RKO (cell line): ENCODE measurements at regions not wholly inside any gene's neighbourhood (a gene's known extent, or its start where the extent isn't known, plus 50 kb on each side); places are given as distances from the start of the nearest gene placed in this dataset.
A peak's percentile ranks its signal among the peaks of the same experiment; 100 is the strongest.
"Not testable (repeated sequence)": the region's sequence is repeated elsewhere in the genome, so short reads cannot be mapped to it uniquely, and the experiment has no call there.

Source experiments
- DNase-seq: peaks from one replicate; pipeline ENCODE4 v3.0.0-alpha.2; 2016; ENCODE audit warnings: low spot score

- no peak for DNase-seq
These were observed 1444.8 kb upstream of the CDH8 start for GRCh38 chr16:63481060-63481459.

- DNase-seq, result no peak
These were observed 1437.5 kb upstream of the CDH8 start for GRCh38 chr16:63473725-63474124.

GRCh38 chr16:63467513-63467912 lies 1431.3 kb upstream of the CDH8 start:
- no peak for DNase-seq

GRCh38 chr16:63462316-63462715 lies 1426.1 kb upstream of the CDH8 start:
- DNase-seq, result no peak

- DNase-seq, result peak; percentile 62
These were observed 1425.1 kb upstream of the CDH8 start for GRCh38 chr16:63461248-63461841.

- DNase-seq, result no peak
These were observed 1422.6 kb upstream of the CDH8 start for GRCh38 chr16:63458846-63459245.

GRCh38 chr16:63457869-63458268 lies 1421.6 kb upstream of the CDH8 start:
- no peak for DNase-seq

GRCh38 chr16:63453261-63453660 lies 1417.0 kb upstream of the CDH8 start:
- DNase-seq, result no peak

GRCh38 chr16:63447121-63447520 lies 1410.9 kb upstream of the CDH8 start:
- no peak for DNase-seq

- no peak for DNase-seq
These were observed 1406.0 kb upstream of the CDH8 start for GRCh38 chr16:63442246-63442645.

- no peak for DNase-seq
These were observed 1390.1 kb upstream of the CDH8 start for GRCh38 chr16:63426275-63426870.

GRCh38 chr16:63422715-63423114 lies 1386.5 kb upstream of the CDH8 start:
- no peak for DNase-seq

GRCh38 chr16:63416712-63417111 lies 1380.5 kb upstream of the CDH8 start:
- no peak for DNase-seq

- no peak for DNase-seq
These were observed 1378.8 kb upstream of the CDH8 start for GRCh38 chr16:63415014-63415413.

- DNase-seq, result no peak
These were observed 1374.4 kb upstream of the CDH8 start for GRCh38 chr16:63410594-63410993.

GRCh38 chr16:63403792-63404191 lies 1367.6 kb upstream of the CDH8 start:
- no peak for DNase-seq

GRCh38 chr16:63388277-63388676 lies 1352.0 kb upstream of the CDH8 start:
- DNase-seq, result not testable (repeated sequence)

- DNase-seq, result no peak
These were observed 1349.6 kb upstream of the CDH8 start for GRCh38 chr16:63385714-63386432.

GRCh38 chr16:63373744-63374143 lies 1337.5 kb upstream of the CDH8 start:
- no peak for DNase-seq

- no peak for DNase-seq
These were observed 1336.6 kb upstream of the CDH8 start for GRCh38 chr16:63372815-63373214.

GRCh38 chr16:63372283-63372682 lies 1336.0 kb upstream of the CDH8 start:
- DNase-seq, result no peak

- DNase-seq, result no peak
These were observed 1329.5 kb upstream of the CDH8 start for GRCh38 chr16:63365649-63366304.

- no peak for DNase-seq
These were observed 1327.5 kb upstream of the CDH8 start for GRCh38 chr16:63363738-63364137.
